ENCODE measurements at regions not wholly inside any gene's neighbourhood (a gene's known extent, or its start where the extent isn't known, plus 50 kb on each side); places are given as distances from the start of the nearest gene placed in this dataset.

- TF ChIP-seq CTCF (IDR thresholded peaks at IDR 0.05) (no peak), POLR2A (IDR thresholded peaks at IDR 0.05) (no peak)
Observed at GRCh38 chr13:50518131-50518530, 325.4 kb downstream of the DLEU7 start.
